C4-2B (cell line): ENCODE measurements at regions not wholly inside any gene's neighbourhood (a gene's known extent, or its start where the extent isn't known, plus 50 kb on each side); places are given as distances from the start of the nearest gene placed in this dataset.

Experiments
- CTCF ChIP-seq: fragments of 450-650 bp; conservative IDR thresholded peaks from 2 replicates; pipeline ENCODE4 v1.5.1; 2017; ENCODE audit warnings: mild to moderate bottlenecking
- ZFX ChIP-seq: fragments of 450-650 bp; IDR thresholded peaks from 2 replicates; pipeline ENCODE4 v1.6.1; 2017

GRCh38 chr10:10803278-10803677 lies 214.4 kb upstream of the CELF2 start:
- TF ChIP-seq CTCF: no peak
- no peak for TF ChIP-seq ZFX
